H9 (cell line): ENCODE measurements at regions not wholly inside any gene's neighbourhood (a gene's known extent, or its start where the extent isn't known, plus 50 kb on each side); places are given as distances from the start of the nearest gene placed in this dataset.

Experiments
- DNase-seq: peaks from one replicate; pipeline ENCODE4 v3.0.0-alpha.2; 2017
- H2AFZ ChIP-seq: one replicate; pipeline ENCODE4 v1.6.1; 2013; ENCODE audit warnings: mild to moderate bottlenecking, low read length, control low read depth, moderate library complexity
- H2AK5ac ChIP-seq: 2 replicates; pipeline ENCODE4 v1.6.1; 2013; ENCODE audit warnings: low read length, control low read depth, mixed read lengths; ENCODE audit not compliant: insufficient read length
- H2BK120ac ChIP-seq: one replicate; pipeline ENCODE4 v1.6.1; 2013; ENCODE audit warnings: low read depth, mild to moderate bottlenecking, low read length, control low read depth, inconsistent platforms; ENCODE audit not compliant: poor library complexity, severe bottlenecking
- H2BK12ac ChIP-seq: 2 replicates; pipeline ENCODE4 v1.6.1; 2013; ENCODE audit warnings: low read length, control low read depth, mixed read lengths, low read depth; ENCODE audit not compliant: insufficient read length
- H2BK15ac ChIP-seq: 2 replicates; pipeline ENCODE4 v1.6.1; 2013; ENCODE audit warnings: low read depth, low read length, control low read depth
- H2BK20ac ChIP-seq: one replicate; pipeline ENCODE4 v1.6.1; 2013; ENCODE audit warnings: low read depth, mild to moderate bottlenecking, low read length, control low read depth, inconsistent platforms; ENCODE audit not compliant: poor library complexity, severe bottlenecking
- H2BK5ac ChIP-seq: 2 replicates; pipeline ENCODE4 v1.6.1; 2013; ENCODE audit warnings: low read length, control low read depth, mixed read lengths; ENCODE audit not compliant: insufficient read length
- H3K14ac ChIP-seq: 2 replicates; pipeline ENCODE4 v1.6.1; 2013; ENCODE audit warnings: low read length, control low read depth; ENCODE audit not compliant: insufficient read depth
- H3K18ac ChIP-seq: 2 replicates; pipeline ENCODE4 v1.6.1; 2013; ENCODE audit warnings: low read depth, mild to moderate bottlenecking, mixed read lengths, low read length, control low read depth; ENCODE audit not compliant: insufficient read length
- H3K23ac ChIP-seq: 2 replicates; pipeline ENCODE4 v1.6.1; 2013; ENCODE audit warnings: low read length, control low read depth, mixed read lengths, low read depth; ENCODE audit not compliant: insufficient read length
- H3K23me2 ChIP-seq: 2 replicates; pipeline ENCODE4 v1.6.1; 2013; ENCODE audit warnings: low read depth, mild to moderate bottlenecking, mixed read lengths, low read length, control low read depth; ENCODE audit not compliant: insufficient read length, poor library complexity, severe bottlenecking
- H3K27ac ChIP-seq: 2 replicates; pipeline ENCODE4 v1.5.1; 2013; ENCODE audit warnings: low read length, control low read depth, mixed read lengths, low read depth; ENCODE audit not compliant: insufficient read length
- H3K27me3 ChIP-seq: 2 replicates; pipeline ENCODE4 v1.6.1; 2013; ENCODE audit warnings: low read length, control low read depth, inconsistent platforms; ENCODE audit not compliant: insufficient read depth
- H3K4ac ChIP-seq: 2 replicates; pipeline ENCODE4 v1.6.1; 2013; ENCODE audit warnings: low read depth, mild to moderate bottlenecking, control low read depth, inconsistent platforms, low read length, moderate library complexity
- H3K4me1 ChIP-seq: 2 replicates; pipeline ENCODE4 v1.6.1; 2013; ENCODE audit warnings: low read length, control low read depth, inconsistent platforms; ENCODE audit not compliant: insufficient read depth
- H3K4me2 ChIP-seq: 2 replicates; pipeline ENCODE4 v1.6.1; 2013; ENCODE audit warnings: low read length, control low read depth, mixed read lengths; ENCODE audit not compliant: insufficient read length, insufficient read depth
- H3K56ac ChIP-seq: 2 replicates; pipeline ENCODE4 v1.6.1; 2013; ENCODE audit warnings: low read depth, mild to moderate bottlenecking, mixed read lengths, low read length, control low read depth; ENCODE audit not compliant: insufficient read length
- H3K79me1 ChIP-seq: 2 replicates; pipeline ENCODE4 v1.6.1; 2013; ENCODE audit warnings: low read depth, mild to moderate bottlenecking, moderate library complexity, low read length, control low read depth, inconsistent platforms; ENCODE audit not compliant: insufficient read depth, poor library complexity, severe bottlenecking
- H3K79me2 ChIP-seq: 2 replicates; pipeline ENCODE4 v1.6.1; 2013; ENCODE audit warnings: low read length, control low read depth, inconsistent platforms; ENCODE audit not compliant: insufficient read depth
- H3K9ac ChIP-seq: 2 replicates; pipeline ENCODE4 v1.6.1; 2013; ENCODE audit warnings: low read length, control low read depth, mixed read lengths; ENCODE audit not compliant: insufficient read length; ENCODE audit errors: extremely low read depth
- H3K9me3 ChIP-seq: one replicate; pipeline ENCODE4 v1.6.1; 2013; ENCODE audit warnings: low read depth, low read length, inconsistent platforms; ENCODE audit not compliant: control insufficient read depth
- H3T11ph ChIP-seq: one replicate; pipeline ENCODE4 v1.6.1; 2013; ENCODE audit warnings: mild to moderate bottlenecking, low read length, control low read depth, inconsistent platforms
- H4K20me1 ChIP-seq: one replicate; pipeline ENCODE4 v1.6.1; 2013; ENCODE audit not compliant: control insufficient read depth, insufficient read length, insufficient read depth
- H4K5ac ChIP-seq: 2 replicates; pipeline ENCODE4 v1.6.1; 2013; ENCODE audit warnings: low read depth, mild to moderate bottlenecking, mixed read lengths, low read length, control low read depth; ENCODE audit not compliant: insufficient read length
- H4K8ac ChIP-seq: replicated peaks from 2 replicates; pipeline ENCODE4 v1.6.1; 2013; ENCODE audit warnings: low read length, control low read depth, mixed read lengths, low read depth; ENCODE audit not compliant: insufficient read length
- H4K91ac ChIP-seq: 2 replicates; pipeline ENCODE4 v1.6.1; 2013; ENCODE audit warnings: low read depth, mild to moderate bottlenecking, moderate library complexity, mixed read lengths, low read length, control low read depth; ENCODE audit not compliant: insufficient read length
- H3K27ac Mint-ChIP-seq, 3 experiments: 2 replicates in 2 of 3; 3 replicates in 1 of 3; pipeline ENCODE4 v1.8.0; 2020 to 2021; ENCODE audit warnings: mixed read lengths in 3 of 3, mild to moderate bottlenecking in 1 of 3, moderate library complexity in 1 of 3
- H3K27me3 Mint-ChIP-seq: 2 replicates; pipeline ENCODE4 v1.8.0; 2021; ENCODE audit warnings: low read depth, mild to moderate bottlenecking, moderate library complexity, mixed read lengths
- H3K36me3 Mint-ChIP-seq, 3 experiments: 2 replicates in 2 of 3; 3 replicates in 1 of 3; pipeline ENCODE4 v1.8.0; 2020 to 2021; ENCODE audit warnings: low read depth in 3 of 3, mixed read lengths in 3 of 3; ENCODE audit not compliant: insufficient read depth in 1 of 3
- H3K4me1 Mint-ChIP-seq, 2 experiments: 2 replicates each; pipeline ENCODE4 v1.8.0; 2020; ENCODE audit warnings: mixed read lengths in 2 of 2
- H3K4me3 Mint-ChIP-seq, 2 experiments: 2 replicates in 1 of 2; 3 replicates in 1 of 2; pipeline ENCODE4 v1.8.0; 2020 to 2021; ENCODE audit warnings: mild to moderate bottlenecking in 2 of 2, mixed read lengths in 2 of 2, moderate library complexity in 1 of 2
- H3K9me3 Mint-ChIP-seq, 2 experiments: 2 replicates in 1 of 2; 3 replicates in 1 of 2; pipeline ENCODE4 v1.8.0; 2020; ENCODE audit warnings: mild to moderate bottlenecking in 2 of 2, mixed read lengths in 2 of 2, moderate library complexity in 1 of 2
- CTCF ChIP-seq: fragments of 200-600 bp; sonication (generic); conservative IDR thresholded peaks from 3 replicates; pipeline ENCODE4 v1.8.0; 2021; ENCODE audit warnings: antibody characterized with exemption, mild to moderate bottlenecking
- WGBS: extraction: QIAGEN DNeasy Blood & Tissue Kit; methylation state at CpG from one replicate; pipeline ENCODE4 v1.1.7; 2013; ENCODE audit warnings: missing lambda C conversion rate, low lambda C conversion rate, mixed read lengths; ENCODE audit not compliant: insufficient read length; ENCODE audit errors: extremely low coverage; 5-methylcytosine and 5-hydroxymethylcytosine counted together

- no peak overlapping the region for H4K91ac ChIP-seq
- no peak overlapping the region for H3K4me3 Mint-ChIP-seq
- H4K5ac ChIP-seq: no peak overlapping the region
- no peaks in the 10 kb centered on the region; the same call in 1 of the 2 replicates for H3K27me3 Mint-ChIP-seq
- H3K9me3 Mint-ChIP-seq: peaks cover 0 to 2% of the 10 kb centered on the region in 2 experiments; a peak in 1 of 5 replicates
- H3K4ac ChIP-seq: no peak overlapping the region
- no peaks in the 10 kb centered on the region for H3K4me1 ChIP-seq
- no peak for DNase-seq
- H3K27me3 ChIP-seq: no peaks in the 10 kb centered on the region
- no peaks in the 10 kb centered on the region; a peak in 2 of 7 replicates for H3K36me3 Mint-ChIP-seq
- H4K20me1 ChIP-seq: no peaks in the 10 kb centered on the region
- no peaks in the 10 kb centered on the region for H3K79me1 ChIP-seq
- no peak overlapping the region for H2AK5ac ChIP-seq
- no CpG with 5 or more reads among the region's 4 CpGs for WGBS
- no peak overlapping the region for H3K56ac ChIP-seq
- no peak overlapping the region for H2AFZ ChIP-seq
- H4K8ac ChIP-seq: no peak overlapping the region
- no peak overlapping the region for H2BK15ac ChIP-seq
- H3K23ac ChIP-seq: no peak overlapping the region
- no peaks in the 10 kb centered on the region for H3K23me2 ChIP-seq
- no peak overlapping the region for H3K9ac ChIP-seq
- H3K4me1 Mint-ChIP-seq: no peaks in the 10 kb centered on the region
- H2BK5ac ChIP-seq: no peak overlapping the region
- no peaks in the 10 kb centered on the region for H3K9me3 ChIP-seq
- no peak overlapping the region for H3K27ac Mint-ChIP-seq
- no peak overlapping the region for H3T11ph ChIP-seq
- H2BK20ac ChIP-seq: no peak overlapping the region
- no peak overlapping the region for H2BK120ac ChIP-seq
- no peak overlapping the region for H3K27ac ChIP-seq
- no peak overlapping the region for H3K14ac ChIP-seq
- H3K18ac ChIP-seq: no peak overlapping the region
- no peak overlapping the region for H3K4me2 ChIP-seq
- no peak for TF ChIP-seq CTCF
- no peak overlapping the region for H2BK12ac ChIP-seq
- H3K79me2 ChIP-seq: no peaks in the 10 kb centered on the region
Measured at GRCh38 chr9:4365055-4365454, 65.2 kb upstream of the GLIS3 start.
